ENCODE measurements at regions not wholly inside any gene's neighbourhood (a gene's known extent, or its start where the extent isn't known, plus 50 kb on each side); places are given as distances from the start of the nearest gene placed in this dataset.
"Not testable (repeated sequence)": the region's sequence is repeated elsewhere in the genome, so short reads cannot be mapped to it uniquely, and the experiment has no call there.

DNA sequence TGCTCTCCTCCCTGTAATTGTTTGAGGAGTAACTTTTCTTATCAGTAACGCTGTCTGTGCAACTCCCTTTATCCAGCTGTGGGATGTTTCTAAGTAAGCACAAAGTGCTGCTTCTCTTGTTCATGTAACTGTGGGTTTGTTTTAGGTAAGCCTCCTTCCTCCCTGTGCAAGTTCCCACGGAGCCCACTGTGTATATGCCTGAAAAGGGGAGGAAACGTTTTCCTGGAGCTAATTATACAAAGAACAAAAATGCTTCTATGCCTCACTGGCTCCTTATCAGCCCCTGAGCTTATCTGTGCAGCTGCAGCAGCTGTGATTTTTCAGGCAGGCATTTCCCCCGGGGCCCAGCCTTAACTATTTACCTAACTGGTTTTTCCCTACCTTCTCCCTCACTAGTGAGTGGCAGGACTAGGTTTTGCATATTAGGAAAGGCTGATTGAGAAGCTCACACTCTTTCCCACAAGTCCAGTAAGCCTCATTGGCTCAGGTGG is 593.4 kb upstream of the GHITM start:
- Histone ChIP-seq H3K9ac (ENCODE audit: low read depth, low read length, poor library complexity, severe bottlenecking) (no peak overlapping the region), H3K36me3 (ENCODE audit: insufficient read depth, low read length) (no peaks in the 10 kb centered on the region), H3K79me2 (ENCODE audit: insufficient read depth, low read length) (no peaks in the 10 kb centered on the region), H3K9me2 (replicated peaks; ENCODE audit: low read depth, low read length) (no peaks in the 10 kb centered on the region), H3K9me3 (ENCODE audit: insufficient read depth, low read depth, low read length) (no peaks in the 10 kb centered on the region), H3K27me3 (ENCODE audit: insufficient read depth, low read length, poor library complexity, severe bottlenecking) (no peaks in the 10 kb centered on the region), H2AFZ (ENCODE audit: low read length) (no peak overlapping the region), H3F3A (ENCODE audit: low read depth) (no peaks in the 10 kb centered on the region), H3K4me1 (ENCODE audit: insufficient read depth, low read length, poor library complexity, severe bottlenecking) (no peaks in the 10 kb centered on the region), H3K4me2 (ENCODE audit: low read depth, low read length, poor library complexity, severe bottlenecking) (no peak overlapping the region), H3K4me3 (ENCODE audit: low read length, poor library complexity, severe bottlenecking) (no peak overlapping the region), H4K20me1 (ENCODE audit: insufficient read depth, low read length, poor library complexity, severe bottlenecking) (no peaks in the 10 kb centered on the region)
- TF ChIP-seq, protein P1, sequence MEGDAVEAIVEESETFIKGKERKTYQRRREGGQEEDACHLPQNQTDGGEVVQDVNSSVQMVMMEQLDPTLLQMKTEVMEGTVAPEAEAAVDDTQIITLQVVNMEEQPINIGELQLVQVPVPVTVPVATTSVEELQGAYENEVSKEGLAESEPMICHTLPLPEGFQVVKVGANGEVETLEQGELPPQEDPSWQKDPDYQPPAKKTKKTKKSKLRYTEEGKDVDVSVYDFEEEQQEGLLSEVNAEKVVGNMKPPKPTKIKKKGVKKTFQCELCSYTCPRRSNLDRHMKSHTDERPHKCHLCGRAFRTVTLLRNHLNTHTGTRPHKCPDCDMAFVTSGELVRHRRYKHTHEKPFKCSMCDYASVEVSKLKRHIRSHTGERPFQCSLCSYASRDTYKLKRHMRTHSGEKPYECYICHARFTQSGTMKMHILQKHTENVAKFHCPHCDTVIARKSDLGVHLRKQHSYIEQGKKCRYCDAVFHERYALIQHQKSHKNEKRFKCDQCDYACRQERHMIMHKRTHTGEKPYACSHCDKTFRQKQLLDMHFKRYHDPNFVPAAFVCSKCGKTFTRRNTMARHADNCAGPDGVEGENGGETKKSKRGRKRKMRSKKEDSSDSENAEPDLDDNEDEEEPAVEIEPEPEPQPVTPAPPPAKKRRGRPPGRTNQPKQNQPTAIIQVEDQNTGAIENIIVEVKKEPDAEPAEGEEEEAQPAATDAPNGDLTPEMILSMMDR (conservative IDR thresholded peaks at IDR 0.05; ENCODE audit: low read length) = no peak
- TF ChIP-seq EZH2phosphoT487 (IDR thresholded peaks at IDR 0.05; ENCODE audit: borderline replicate concordance) = no peak

GRCh38 chr10:83551190-83551589 is 588.1 kb upstream of the GHITM start:
- not testable (repeated sequence) for H3F3A ChIP-seq (ENCODE audit: low read depth); H3K9me3 ChIP-seq (ENCODE audit: insufficient read depth, low read depth, low read length); H2AFZ ChIP-seq (ENCODE audit: low read length); H3K9me2 ChIP-seq (replicated peaks; ENCODE audit: low read depth, low read length); H3K79me2 ChIP-seq (ENCODE audit: insufficient read depth, low read length); H3K4me2 ChIP-seq (ENCODE audit: low read depth, low read length, poor library complexity, severe bottlenecking); H3K9ac ChIP-seq (ENCODE audit: low read depth, low read length, poor library complexity, severe bottlenecking); H4K20me1 ChIP-seq (ENCODE audit: insufficient read depth, low read length, poor library complexity, severe bottlenecking); H3K27me3 ChIP-seq (ENCODE audit: insufficient read depth, low read length, poor library complexity, severe bottlenecking); H3K4me1 ChIP-seq (ENCODE audit: insufficient read depth, low read length, poor library complexity, severe bottlenecking); H3K36me3 ChIP-seq (ENCODE audit: insufficient read depth, low read length); H3K4me3 ChIP-seq (ENCODE audit: low read length, poor library complexity, severe bottlenecking)

DNA sequence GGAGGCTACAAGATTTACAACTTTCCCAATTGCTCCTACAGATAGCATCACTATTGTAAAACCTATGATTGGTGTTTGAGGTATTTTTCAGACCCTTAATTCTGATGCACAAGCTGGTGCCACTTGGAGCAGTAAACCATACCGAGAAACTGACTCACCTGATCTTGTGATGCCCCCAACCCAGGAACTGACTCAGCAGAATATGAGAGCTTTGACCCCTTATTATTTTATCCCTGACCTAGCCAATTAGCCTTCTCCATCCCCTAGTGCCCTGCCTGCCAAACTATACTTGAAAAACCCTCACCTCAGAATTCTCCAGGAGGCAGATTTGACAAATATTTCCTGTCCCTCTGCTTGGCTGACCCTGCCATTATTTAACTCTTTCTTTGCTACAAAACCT is 585.9 kb upstream of the GHITM start:
- Histone ChIP-seq H3K36me3 (ENCODE audit: insufficient read depth, low read length) (no peaks in the 10 kb centered on the region), H3K4me3 (ENCODE audit: low read length, poor library complexity, severe bottlenecking) (no peak overlapping the region), H3K4me1 (ENCODE audit: insufficient read depth, low read length, poor library complexity, severe bottlenecking) (no peaks in the 10 kb centered on the region), H3K9ac (ENCODE audit: low read depth, low read length, poor library complexity, severe bottlenecking) (no peak overlapping the region), H3K9me3 (ENCODE audit: insufficient read depth, low read depth, low read length) (no peaks in the 10 kb centered on the region), H3K27me3 (ENCODE audit: insufficient read depth, low read length, poor library complexity, severe bottlenecking) (no peaks in the 10 kb centered on the region), H4K20me1 (ENCODE audit: insufficient read depth, low read length, poor library complexity, severe bottlenecking) (no peaks in the 10 kb centered on the region), H3F3A (ENCODE audit: low read depth) (no peaks in the 10 kb centered on the region), H3K4me2 (ENCODE audit: low read depth, low read length, poor library complexity, severe bottlenecking) (no peak overlapping the region), H3K9me2 (replicated peaks; ENCODE audit: low read depth, low read length) (no peaks in the 10 kb centered on the region), H2AFZ (ENCODE audit: low read length) (no peak overlapping the region), H3K79me2 (ENCODE audit: insufficient read depth, low read length) (no peaks in the 10 kb centered on the region)
- TF ChIP-seq EZH2phosphoT487 (IDR thresholded peaks at IDR 0.05; ENCODE audit: borderline replicate concordance) = no peak
- TF ChIP-seq, protein P1 (conservative IDR thresholded peaks at IDR 0.05; ENCODE audit: low read length) = no peak

DNA sequence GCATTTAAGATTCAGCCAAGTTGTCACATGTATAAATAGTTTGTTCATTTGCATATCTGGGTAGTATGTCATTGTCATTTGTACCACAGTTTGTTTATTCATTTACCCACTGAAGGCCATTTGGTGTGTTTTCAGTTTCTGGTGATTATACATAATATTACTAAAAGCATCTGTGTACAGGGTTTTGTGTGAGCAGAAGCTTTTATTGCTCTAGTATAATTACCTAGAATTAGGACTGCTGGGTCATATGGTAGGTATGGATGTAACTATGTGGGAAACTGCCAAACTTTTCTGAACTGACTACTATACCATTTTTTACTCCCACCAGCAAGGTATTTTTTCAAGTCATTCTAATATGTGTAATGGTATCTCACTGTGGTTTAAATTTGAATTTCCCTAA is 584.0 kb upstream of the GHITM start:
- no peaks in the 10 kb centered on the region for H3K9me2 ChIP-seq (replicated peaks; ENCODE audit: low read depth, low read length)
- H3K4me3 ChIP-seq (ENCODE audit: low read length, poor library complexity, severe bottlenecking) = no peak overlapping the region
- no peak overlapping the region for H3K9ac ChIP-seq (ENCODE audit: low read depth, low read length, poor library complexity, severe bottlenecking)
- H3K4me1 ChIP-seq (ENCODE audit: insufficient read depth, low read length, poor library complexity, severe bottlenecking) = no peaks in the 10 kb centered on the region
- no peaks in the 10 kb centered on the region for H4K20me1 ChIP-seq (ENCODE audit: insufficient read depth, low read length, poor library complexity, severe bottlenecking)
- TF ChIP-seq, protein P1 (conservative IDR thresholded peaks at IDR 0.05; ENCODE audit: low read length) = no peak
- no peak for TF ChIP-seq EZH2phosphoT487 (IDR thresholded peaks at IDR 0.05; ENCODE audit: borderline replicate concordance)
- H3K79me2 ChIP-seq (ENCODE audit: insufficient read depth, low read length) = no peaks in the 10 kb centered on the region
- H2AFZ ChIP-seq (ENCODE audit: low read length) = no peak overlapping the region
- peaks cover 1% of the 10 kb centered on the region; the same call in 1 of the 2 replicates for H3K9me3 ChIP-seq (ENCODE audit: insufficient read depth, low read depth, low read length)
- H3K4me2 ChIP-seq (ENCODE audit: low read depth, low read length, poor library complexity, severe bottlenecking) = no peak overlapping the region
- no peaks in the 10 kb centered on the region for H3K27me3 ChIP-seq (ENCODE audit: insufficient read depth, low read length, poor library complexity, severe bottlenecking)
- H3F3A ChIP-seq (ENCODE audit: low read depth) = no peaks in the 10 kb centered on the region
- no peaks in the 10 kb centered on the region for H3K36me3 ChIP-seq (ENCODE audit: insufficient read depth, low read length)

Data from Loucy (cell line).